GM18508 (cell line): ENCODE measurements at regions not wholly inside any gene's neighbourhood (a gene's known extent, or its start where the extent isn't known, plus 50 kb on each side); places are given as distances from the start of the nearest gene placed in this dataset.
"Not testable (repeated sequence)": the region's sequence is repeated elsewhere in the genome, so short reads cannot be mapped to it uniquely, and the experiment has no call there.

Experiments used
- ATAC-seq: cut with Tn5 transposase; IDR thresholded peaks from one replicate; pipeline ENCODE4 v1.9.1; 2021; ENCODE audit warnings: moderate number of reproducible peaks; ENCODE audit not compliant: insufficient read depth, unreplicated experiment

DNA sequence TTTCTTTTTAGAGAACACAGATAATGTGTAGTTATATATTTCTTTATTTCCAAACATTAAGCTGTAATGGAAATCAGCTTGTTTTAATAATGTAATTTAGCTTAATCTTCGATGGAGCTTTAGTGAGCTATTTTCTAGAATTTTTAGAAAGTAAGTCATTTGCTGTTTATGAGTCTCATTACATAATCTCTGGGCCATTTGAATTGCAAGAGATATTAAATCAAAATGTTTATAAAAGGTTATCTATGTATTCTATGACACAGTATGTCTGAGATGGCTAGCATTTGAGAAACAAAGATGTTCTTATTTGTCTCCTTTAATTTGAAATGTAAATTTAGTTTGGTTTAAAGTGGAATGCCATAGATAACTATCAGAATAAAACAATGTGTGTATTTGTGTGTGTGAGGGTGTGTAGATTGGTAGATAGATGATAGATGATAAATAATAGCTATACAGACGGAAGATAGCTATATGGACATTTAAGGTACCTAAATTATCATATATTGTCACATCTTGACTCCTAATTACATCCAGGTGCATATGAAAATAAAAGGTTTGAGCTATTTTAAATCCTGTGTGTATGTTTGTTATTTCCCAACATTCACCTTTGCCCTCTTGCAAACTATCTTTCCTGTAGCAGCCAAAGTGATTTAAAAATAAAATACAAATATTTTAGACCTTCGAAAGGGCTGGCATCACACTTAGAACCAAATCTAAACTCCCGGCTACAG lies 478.0 kb upstream of the KLF6 start:
- ATAC-seq = no peak

DNA sequence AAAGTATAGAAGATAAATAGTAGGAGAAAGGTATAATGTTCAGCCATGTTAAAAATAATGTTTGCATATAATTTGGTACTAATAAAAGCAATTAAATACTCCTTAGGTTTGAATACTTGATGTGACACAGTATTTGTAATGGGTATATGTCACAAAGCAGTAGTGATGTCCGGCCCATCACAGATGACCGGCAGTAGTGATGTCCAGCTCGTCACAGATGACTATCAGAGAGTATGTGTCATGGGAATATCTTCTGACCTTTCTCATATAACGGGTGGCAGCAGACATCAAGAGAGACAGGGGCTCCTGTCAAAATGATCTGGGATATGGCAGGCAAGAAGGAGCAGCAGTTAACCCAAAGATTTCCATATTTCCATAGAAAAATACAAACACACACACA lies 477.4 kb upstream of the KLF6 start:
- ATAC-seq = no peak

GRCh38 chr10:4260483-4261124 lies 475.6 kb upstream of the KLF6 start:
- no peak for ATAC-seq

- no peak for ATAC-seq
Observed at GRCh38 chr10:4257939-4258465, 473.0 kb upstream of the KLF6 start.

- no peak for ATAC-seq
Observed at GRCh38 chr10:4256971-4257370, 472.0 kb upstream of the KLF6 start.

DNA sequence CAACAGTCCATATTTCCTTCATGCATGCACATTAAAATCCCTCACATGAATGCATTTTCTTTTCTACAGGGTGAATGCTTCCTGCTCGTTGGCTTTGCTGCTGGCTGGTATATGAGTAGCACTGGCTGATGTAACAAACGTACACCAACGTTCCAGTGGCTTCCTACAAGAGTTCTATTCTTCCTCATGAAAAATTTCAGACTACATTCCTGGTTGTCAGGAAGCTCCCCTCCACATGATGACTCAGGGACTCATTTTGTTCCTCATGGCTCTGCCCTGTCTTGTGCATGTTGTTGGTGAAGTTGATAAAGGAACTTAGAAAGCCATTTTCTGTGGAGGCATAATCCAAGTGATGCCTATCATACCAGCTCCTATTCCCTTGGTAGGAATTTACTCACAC lies 470.7 kb upstream of the KLF6 start:
- ATAC-seq = no peak

DNA sequence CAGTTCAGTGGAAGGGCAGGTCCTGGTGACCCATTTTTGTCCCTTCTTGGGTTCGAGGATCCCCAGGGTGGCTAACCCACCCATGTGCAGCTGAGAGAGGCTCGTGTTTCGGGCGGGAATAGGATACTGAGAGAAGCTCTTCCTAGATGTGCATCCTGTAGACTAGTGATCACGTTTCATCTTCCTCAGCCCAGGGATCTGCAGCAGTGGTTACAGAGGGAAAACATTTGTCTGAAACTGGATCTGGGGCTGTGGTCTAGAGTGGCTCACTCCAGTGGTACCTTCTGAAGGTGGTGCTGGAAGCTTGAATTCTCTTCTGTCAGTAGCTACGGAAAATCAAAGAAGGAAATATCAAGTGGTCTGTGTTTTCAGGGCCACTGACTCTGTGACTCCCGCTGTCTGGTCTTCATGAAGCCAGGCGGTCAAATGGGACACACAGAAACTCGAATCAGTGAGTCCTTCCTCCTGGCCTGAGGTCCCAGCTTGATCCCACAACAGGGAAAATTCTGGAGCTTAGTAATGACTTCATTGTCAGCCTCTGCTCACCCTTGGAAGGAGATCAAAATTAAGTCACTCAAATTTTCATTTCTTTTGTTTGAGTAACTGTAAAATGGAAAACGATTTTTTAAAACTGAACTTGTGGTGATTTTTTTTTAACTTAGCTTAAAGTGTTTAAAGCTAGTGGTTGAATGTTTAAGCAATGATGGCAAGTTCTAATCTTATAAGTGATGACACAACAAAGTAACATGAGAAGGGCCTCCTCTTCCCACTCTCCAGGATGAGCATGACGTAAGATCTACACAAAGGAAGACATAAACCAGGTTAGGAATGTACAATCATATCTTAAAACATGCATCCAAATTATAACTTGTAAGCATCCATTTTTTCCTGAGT lies 469.3 kb upstream of the KLF6 start:
- no peak for ATAC-seq

- ATAC-seq = no peak
Observed at GRCh38 chr10:4252701-4253100, 467.7 kb upstream of the KLF6 start.

DNA sequence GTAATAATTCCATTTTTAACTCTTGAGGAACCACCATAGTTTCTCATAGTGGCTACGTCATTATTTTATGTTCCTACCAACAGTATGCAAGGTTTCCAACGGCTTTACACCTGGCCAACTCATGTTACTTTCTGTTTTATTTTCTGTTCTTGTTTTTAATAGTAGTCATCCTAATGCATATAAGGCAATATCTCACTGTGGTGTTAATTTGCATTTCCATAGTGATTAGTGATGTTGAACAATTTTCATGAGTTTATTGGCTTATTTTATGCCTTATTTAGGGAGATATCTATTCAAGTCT lies 465.5 kb upstream of the KLF6 start:
- peak; percentile 50 for ATAC-seq

- ATAC-seq = no peak
Observed at GRCh38 chr10:4249841-4250586, 465.0 kb upstream of the KLF6 start.

DNA sequence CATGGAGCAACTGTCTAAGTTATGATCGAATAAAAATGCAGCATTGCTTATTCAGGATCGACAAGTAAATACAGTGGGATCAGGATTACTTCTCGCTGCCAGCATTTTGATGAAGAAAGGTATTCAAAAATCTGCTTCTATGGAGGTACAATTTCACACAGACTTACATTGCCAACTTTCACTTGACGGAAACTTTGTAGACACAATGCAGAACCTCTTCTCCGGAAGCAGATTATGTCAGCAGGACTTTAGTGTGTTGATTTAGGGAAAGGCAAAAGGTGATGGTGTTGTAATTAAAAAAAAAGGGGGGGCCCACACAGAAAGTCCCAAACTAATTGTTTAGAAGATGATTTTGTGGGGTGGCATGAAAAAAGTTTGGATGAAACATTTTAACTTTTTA lies 462.4 kb upstream of the KLF6 start:
- no peak for ATAC-seq

DNA sequence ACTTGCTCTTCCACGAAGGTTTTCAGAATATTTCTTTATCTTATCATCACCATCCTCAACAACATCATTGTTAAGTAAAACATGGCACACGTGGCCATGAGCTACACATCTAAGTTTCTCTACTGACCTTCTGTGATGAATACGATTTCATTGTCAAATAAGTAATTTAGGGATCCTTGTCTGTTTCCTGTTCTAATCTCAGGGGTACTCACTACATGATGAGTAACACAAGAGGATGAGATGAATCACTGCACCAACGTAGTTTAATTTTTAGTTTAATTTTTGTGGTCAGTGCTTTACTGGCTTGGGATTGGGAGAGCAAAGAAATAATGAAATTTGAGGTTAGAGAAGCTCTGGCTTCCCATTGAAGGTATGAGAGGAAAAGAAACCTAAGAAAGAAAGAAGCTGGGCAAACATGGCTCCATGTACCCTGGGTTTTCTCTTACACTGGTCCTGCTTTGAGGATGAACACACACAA lies 461.9 kb upstream of the KLF6 start:
- ATAC-seq = no peak

DNA sequence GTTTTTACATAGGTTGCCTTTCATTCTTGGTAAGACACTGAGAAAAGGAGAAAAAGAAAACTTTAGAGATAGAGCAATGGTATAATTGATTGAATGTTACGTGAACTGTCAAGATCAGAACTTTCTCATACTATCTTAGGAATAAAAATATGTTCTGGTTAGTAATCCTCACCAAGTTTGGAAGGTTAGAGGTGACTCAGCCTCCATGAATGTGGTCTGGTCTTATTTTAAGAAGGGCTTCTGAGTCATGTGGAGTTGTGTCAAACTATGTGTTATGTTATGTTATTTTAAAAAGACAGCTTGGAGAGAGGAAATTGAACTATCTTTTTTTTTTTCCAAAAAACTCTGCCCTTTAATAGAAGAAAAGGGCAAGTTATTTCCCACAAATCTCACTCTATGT lies 458.6 kb upstream of the KLF6 start:
- no peak for ATAC-seq

- no peak for ATAC-seq
Observed at GRCh38 chr10:4243169-4243568, 458.2 kb upstream of the KLF6 start.

- no peak for ATAC-seq
Observed at GRCh38 chr10:4242561-4243035, 457.6 kb upstream of the KLF6 start.

- ATAC-seq = no peak
Observed at GRCh38 chr10:4241724-4242345, 456.8 kb upstream of the KLF6 start.

DNA sequence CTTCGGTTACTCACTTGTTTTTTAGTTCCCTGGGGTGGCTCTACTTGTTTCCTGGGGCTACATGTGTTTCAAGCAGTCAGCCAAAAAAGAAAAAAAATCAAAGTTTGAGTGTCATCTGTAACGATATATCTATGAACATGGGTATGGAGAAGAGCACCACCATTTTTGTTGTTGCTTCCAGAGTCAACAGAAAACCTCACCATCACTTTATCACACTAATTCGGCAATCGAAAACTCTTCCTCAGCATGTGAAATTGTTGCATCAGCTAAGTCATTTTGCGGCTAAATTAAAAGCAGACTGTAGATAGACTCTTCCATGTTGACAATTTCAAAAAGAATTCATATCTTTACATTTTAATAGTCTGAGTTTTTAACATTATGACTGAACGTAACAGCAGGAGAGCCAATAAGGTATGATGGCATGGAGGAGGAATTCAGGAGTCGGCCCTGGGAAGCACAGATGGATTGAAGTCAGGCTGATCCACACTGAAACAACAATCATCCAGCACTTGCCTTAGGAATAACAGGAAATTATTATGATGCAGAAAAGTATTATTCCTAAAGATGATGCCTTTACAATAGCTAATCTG lies 455.7 kb upstream of the KLF6 start:
- ATAC-seq = no peak

DNA sequence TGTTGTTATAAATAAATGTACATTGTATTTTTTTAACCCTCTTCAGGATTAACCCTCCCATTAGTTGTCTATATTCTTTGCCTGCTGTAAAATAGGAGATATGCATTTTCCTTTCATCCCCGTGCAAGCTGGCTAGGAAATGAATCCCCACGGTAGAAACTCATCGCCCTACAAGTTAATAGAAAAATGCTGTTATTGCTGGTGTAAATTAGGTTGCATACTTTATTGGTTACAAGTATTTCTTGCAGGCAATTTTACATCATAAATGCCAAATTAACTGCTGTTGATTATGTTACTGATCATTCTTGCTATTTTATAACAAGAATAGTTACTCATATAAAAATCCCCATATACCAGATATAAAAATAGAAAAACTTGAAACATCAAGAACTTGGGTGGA lies 454.2 kb upstream of the KLF6 start:
- no peak for ATAC-seq

DNA sequence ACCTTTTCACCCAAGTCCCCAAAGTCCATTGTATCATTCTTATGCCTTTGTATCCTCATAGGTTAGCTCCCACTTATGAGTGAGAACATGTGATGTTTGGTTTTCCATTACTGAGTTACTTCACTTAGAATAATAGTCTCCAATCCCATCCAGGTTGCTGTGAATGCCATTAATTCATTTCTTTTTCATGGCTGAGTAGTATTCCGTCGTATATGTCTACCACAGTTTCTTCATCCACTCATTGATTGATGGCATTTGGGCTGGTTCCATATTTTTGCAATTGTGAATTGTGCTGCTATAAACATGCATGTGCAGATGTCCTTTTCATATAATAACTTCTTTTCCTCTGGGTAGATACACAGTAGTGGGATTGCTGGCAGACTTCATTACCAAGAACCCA lies 451.9 kb upstream of the KLF6 start:
- ATAC-seq = not testable (repeated sequence)
